Breast epithelium (tissue), 4 donors: ENCODE measurements at regions not wholly inside any gene's neighbourhood (a gene's known extent, or its start where the extent isn't known, plus 50 kb on each side); places are given as distances from the start of the nearest gene placed in this dataset.

Experiments used
- DNase-seq, 2 donors: peaks; one replicate each; pipeline ENCODE4 v3.0.0-alpha.2; 2019; ENCODE audit warnings: low spot score in 2 of 2
- H3K27ac ChIP-seq, 2 donors: fragments of 200-600 bp; sonication (generic) in 1 of 2; one replicate each; pipeline ENCODE4 v1.5.1; 2016 to 2019; ENCODE audit warnings: mild to moderate bottlenecking in 1 of 2
- H3K27me3 ChIP-seq, 2 donors: fragments of 200-600 bp; sonication (generic) in 1 of 2; one replicate each; pipeline versions ENCODE4 v1.5.1 to v1.6.0; 2017 to 2019; ENCODE audit warnings: control low read depth in 1 of 2, mild to moderate bottlenecking in 1 of 2
- H3K36me3 ChIP-seq: fragments of 200-600 bp; one replicate; pipeline ENCODE4 v1.5.1; 2019
- H3K4me1 ChIP-seq, 2 donors: fragments of 200-600 bp; sonication (generic); one replicate each; pipeline ENCODE4 v1.5.1; 2016 to 2019; ENCODE audit warnings: control low read depth in 1 of 2
- H3K4me3 ChIP-seq, 3 donors: fragments of 200-600 bp; sonication (generic); 1 replicate in 2 of 3; 2 replicates in 1 of 3; pipeline ENCODE4 v1.5.1; 2016 to 2019; ENCODE audit warnings: mild to moderate bottlenecking in 3 of 3, moderate library complexity in 2 of 3
- H3K9me3 ChIP-seq, 2 donors: fragments of 200-600 bp; sonication (generic) in 1 of 2; one replicate each; pipeline ENCODE4 v1.5.1; 2016 to 2019; ENCODE audit warnings: control low read depth in 1 of 2
- POLR2A ChIP-seq: fragments of 450-650 bp; IDR thresholded peaks from one replicate; pipeline ENCODE4 v1.6.1; 2016; ENCODE audit warnings: antibody characterized with exemption, mild to moderate bottlenecking, moderate library complexity
- POLR2AphosphoS5 ChIP-seq, 3 donors: sonication (generic); formaldehyde crosslinking; IDR thresholded peaks; one replicate each; pipeline ENCODE4 v1.6.1; 2017; ENCODE audit warnings: antibody characterized with exemption in 3 of 3
- intact Hi-C: fragments of 100-400 bp; cut with DNase I; formaldehyde crosslinking; loops from one replicate; pipeline ENCODE4 v1.15.1; 2023; ENCODE audit warnings: low total_unique reads
- TF ChIP-seq, protein P1 (sequence below), 3 donors: fragments of 450-650 bp; IDR thresholded peaks; one replicate each; pipeline ENCODE4 v1.5.1; 2016 to 2017; ENCODE audit warnings: antibody characterized with exemption in 3 of 3, mild to moderate bottlenecking in 3 of 3, moderate library complexity in 3 of 3

- no peak overlapping the region for H3K27ac ChIP-seq
- H3K27me3 ChIP-seq: no peaks in the 10 kb centered on the region
- H3K9me3 ChIP-seq: no peaks in the 10 kb centered on the region
- H3K4me1 ChIP-seq: no peaks in the 10 kb centered on the region
- no peak for DNase-seq
- H3K4me3 ChIP-seq: no peak overlapping the region
- H3K36me3 ChIP-seq: no peaks in the 10 kb centered on the region
- TF ChIP-seq, protein P1, sequence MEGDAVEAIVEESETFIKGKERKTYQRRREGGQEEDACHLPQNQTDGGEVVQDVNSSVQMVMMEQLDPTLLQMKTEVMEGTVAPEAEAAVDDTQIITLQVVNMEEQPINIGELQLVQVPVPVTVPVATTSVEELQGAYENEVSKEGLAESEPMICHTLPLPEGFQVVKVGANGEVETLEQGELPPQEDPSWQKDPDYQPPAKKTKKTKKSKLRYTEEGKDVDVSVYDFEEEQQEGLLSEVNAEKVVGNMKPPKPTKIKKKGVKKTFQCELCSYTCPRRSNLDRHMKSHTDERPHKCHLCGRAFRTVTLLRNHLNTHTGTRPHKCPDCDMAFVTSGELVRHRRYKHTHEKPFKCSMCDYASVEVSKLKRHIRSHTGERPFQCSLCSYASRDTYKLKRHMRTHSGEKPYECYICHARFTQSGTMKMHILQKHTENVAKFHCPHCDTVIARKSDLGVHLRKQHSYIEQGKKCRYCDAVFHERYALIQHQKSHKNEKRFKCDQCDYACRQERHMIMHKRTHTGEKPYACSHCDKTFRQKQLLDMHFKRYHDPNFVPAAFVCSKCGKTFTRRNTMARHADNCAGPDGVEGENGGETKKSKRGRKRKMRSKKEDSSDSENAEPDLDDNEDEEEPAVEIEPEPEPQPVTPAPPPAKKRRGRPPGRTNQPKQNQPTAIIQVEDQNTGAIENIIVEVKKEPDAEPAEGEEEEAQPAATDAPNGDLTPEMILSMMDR (IDR thresholded peaks at IDR 0.05): no peak
- TF ChIP-seq POLR2AphosphoS5 (IDR thresholded peaks at IDR 0.05) (no peak), POLR2A (no peak)
- intact Hi-C loops: no loop called here
These were observed 78.4 kb upstream of the KCNA3 start for GRCh38 chr1:110752941-110753725.

- Histone ChIP-seq H3K4me1 (no peaks in the 10 kb centered on the region), H3K9me3 (no peaks in the 10 kb centered on the region), H3K27me3 (no peaks in the 10 kb centered on the region), H3K4me3 (no peak overlapping the region), H3K36me3 (no peaks in the 10 kb centered on the region), H3K27ac (no peak overlapping the region)
- intact Hi-C loops: no loop called here
- TF ChIP-seq, protein P1 (IDR thresholded peaks at IDR 0.05): no peak
- TF ChIP-seq POLR2A (no peak), POLR2AphosphoS5 (IDR thresholded peaks at IDR 0.05) (no peak)
- no peak for DNase-seq
These were observed 75.8 kb upstream of the KCNA3 start for GRCh38 chr1:110750562-110750961.

- Histone ChIP-seq H3K9me3 (no peaks in the 10 kb centered on the region), H3K27me3 (no peaks in the 10 kb centered on the region), H3K27ac (no peak overlapping the region), H3K4me3 (no peak overlapping the region), H3K4me1 (no peaks in the 10 kb centered on the region), H3K36me3 (no peaks in the 10 kb centered on the region)
- intact Hi-C loops: no loop called here
- DNase-seq: no peak
- TF ChIP-seq POLR2A: no peak
- TF ChIP-seq, protein P1 (IDR thresholded peaks at IDR 0.05): no peak
- TF ChIP-seq POLR2AphosphoS5 (IDR thresholded peaks at IDR 0.05): no peak
These were observed 75.2 kb upstream of the KCNA3 start for GRCh38 chr1:110749960-110750359.

- no peak overlapping the region for H3K27ac ChIP-seq
- DNase-seq: no peak
- H3K9me3 ChIP-seq: no peaks in the 10 kb centered on the region
- intact Hi-C loops: no loop called here
- H3K4me3 ChIP-seq: no peak overlapping the region
- TF ChIP-seq POLR2AphosphoS5 (IDR thresholded peaks at IDR 0.05) (no peak), POLR2A (no peak)
- TF ChIP-seq, protein P1 (IDR thresholded peaks at IDR 0.05): no peak
- H3K36me3 ChIP-seq: no peaks in the 10 kb centered on the region
- H3K27me3 ChIP-seq: peaks cover 0 to 6% of the 10 kb centered on the region in 2 donors
- H3K4me1 ChIP-seq: no peaks in the 10 kb centered on the region
These were observed 72.0 kb upstream of the KCNA3 start for GRCh38 chr1:110746644-110747259.

- Histone ChIP-seq H3K4me1 (no peaks in the 10 kb centered on the region), H3K27me3 (peaks cover 0 to 11% of the 10 kb centered on the region in 2 donors), H3K27ac (no peak overlapping the region), H3K4me3 (no peak overlapping the region), H3K9me3 (no peaks in the 10 kb centered on the region), H3K36me3 (no peaks in the 10 kb centered on the region)
- intact Hi-C loops: no loop called here
- DNase-seq: no peak
- TF ChIP-seq, protein P1 (IDR thresholded peaks at IDR 0.05): no peak
These were observed 68.7 kb upstream of the KCNA3 start for GRCh38 chr1:110743397-110743796.
